ENCODE measurements at regions not wholly inside any gene's neighbourhood (a gene's known extent, or its start where the extent isn't known, plus 50 kb on each side); places are given as distances from the start of the nearest gene placed in this dataset.

GRCh38 chr14:106304271-106304670 is 777.9 kb downstream of the TMEM121 start:
- no peak for TF ChIP-seq POLR2AphosphoS5 (IDR thresholded peaks at IDR 0.05; ENCODE audit: low read depth)
- no peak for TF ChIP-seq CTCF (conservative IDR thresholded peaks at IDR 0.05; ENCODE audit: low read depth in 2 of 2)
